Superior temporal gyrus (tissue), 1 donor: ENCODE measurements at regions not wholly inside any gene's neighbourhood (a gene's known extent, or its start where the extent isn't known, plus 50 kb on each side); places are given as distances from the start of the nearest gene placed in this dataset.
A peak's percentile ranks its signal among the peaks of the same experiment; 100 is the strongest.

Experiments
- DNase-seq: peaks from one replicate; pipeline ENCODE4 v3.0.0-alpha.2; 2016; ENCODE audit errors: extremely low spot score

DNA sequence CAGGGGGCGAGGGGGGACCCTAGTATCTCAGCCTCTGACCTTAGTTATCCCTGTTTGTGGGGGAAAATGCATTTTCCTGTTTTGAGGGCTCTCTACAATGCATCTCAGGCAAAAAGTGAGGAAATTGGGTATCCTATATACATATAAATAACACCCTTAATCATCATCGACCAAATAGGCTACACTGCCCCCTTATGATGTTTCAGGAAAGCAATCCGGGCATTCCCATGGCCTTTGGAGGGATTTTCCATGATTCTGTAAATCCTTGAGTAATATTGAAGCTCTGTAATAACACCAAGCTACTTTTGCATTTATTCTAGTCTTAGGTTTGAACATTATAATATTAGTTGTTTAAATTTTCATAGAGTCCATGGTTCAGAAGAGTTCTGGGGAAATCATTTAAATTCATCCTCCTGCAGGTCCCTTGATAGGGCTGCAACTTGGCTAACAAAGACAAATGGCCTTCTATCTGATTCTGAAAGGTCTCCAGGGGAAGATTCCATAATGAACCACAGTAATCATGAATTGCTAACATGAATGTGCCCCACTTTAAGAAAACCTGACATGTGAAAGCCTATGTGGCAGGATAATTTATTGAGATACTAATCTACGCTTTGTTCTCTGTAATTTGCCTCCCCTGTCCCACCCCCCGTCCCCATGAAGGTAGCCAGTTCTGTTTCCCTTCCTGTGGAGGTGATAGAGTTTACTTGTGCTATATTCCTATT, 91.5 kb upstream of the SCOC start:
- DNase-seq: no peak

DNA sequence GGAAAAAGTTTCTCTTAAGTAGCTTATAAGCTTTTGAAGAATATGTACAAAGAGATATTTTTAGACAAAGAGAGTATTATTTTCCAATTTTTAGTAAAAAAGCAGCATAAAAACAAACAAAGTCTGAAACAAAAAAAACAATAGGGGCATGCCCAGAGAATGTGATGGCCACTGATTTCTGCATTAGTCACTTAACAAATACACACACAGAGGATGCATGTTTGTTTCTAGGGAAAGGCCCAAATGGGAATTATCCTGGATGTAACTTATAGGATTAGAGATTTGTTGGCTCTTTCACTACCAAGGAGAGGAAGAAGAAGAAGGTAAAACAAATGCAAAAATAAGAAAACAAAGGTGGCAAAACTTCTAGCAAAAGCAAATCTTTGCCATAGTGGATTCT, 95.9 kb upstream of the SCOC start:
- no peak for DNase-seq

DNA sequence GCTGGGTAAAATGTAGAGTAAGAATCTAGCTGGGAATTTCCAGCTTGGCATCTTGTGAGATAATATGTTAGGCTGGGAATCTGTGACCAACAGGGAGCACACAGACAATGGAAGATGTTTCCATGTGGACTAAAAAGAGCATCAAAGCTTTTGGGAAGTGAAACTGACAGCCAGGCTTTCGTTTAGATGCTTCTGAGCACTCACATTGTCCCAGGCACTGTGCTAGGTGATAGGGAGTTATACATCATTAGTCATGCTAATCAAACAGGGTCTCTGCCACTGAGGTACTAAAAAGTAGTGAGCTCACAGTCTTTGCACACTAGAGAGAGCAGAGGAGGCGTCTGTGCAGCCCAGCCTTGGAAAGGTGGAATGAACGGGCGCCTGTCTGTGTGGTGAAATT, 101.9 kb upstream of the SCOC start:
- no peak for DNase-seq

DNA sequence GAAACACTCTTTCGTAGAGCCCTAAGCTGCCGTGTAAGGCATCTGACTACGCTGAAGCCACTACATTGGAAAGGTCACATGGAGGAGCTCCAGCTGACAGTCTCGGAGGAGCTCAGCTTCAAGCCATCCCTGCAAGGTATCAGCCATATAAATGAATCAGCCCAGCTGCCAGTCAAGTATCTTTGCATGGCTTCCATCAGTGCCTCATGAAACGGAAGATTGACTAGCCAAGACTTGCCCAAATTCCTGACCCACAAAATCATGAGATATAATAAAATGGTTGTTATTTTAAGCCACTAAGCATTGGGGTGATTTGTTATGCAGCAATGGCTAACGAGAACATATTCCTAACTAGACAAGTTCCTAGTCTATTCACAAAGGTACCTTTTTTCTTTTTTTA, 104.1 kb upstream of the SCOC start:
- DNase-seq: no peak

DNA sequence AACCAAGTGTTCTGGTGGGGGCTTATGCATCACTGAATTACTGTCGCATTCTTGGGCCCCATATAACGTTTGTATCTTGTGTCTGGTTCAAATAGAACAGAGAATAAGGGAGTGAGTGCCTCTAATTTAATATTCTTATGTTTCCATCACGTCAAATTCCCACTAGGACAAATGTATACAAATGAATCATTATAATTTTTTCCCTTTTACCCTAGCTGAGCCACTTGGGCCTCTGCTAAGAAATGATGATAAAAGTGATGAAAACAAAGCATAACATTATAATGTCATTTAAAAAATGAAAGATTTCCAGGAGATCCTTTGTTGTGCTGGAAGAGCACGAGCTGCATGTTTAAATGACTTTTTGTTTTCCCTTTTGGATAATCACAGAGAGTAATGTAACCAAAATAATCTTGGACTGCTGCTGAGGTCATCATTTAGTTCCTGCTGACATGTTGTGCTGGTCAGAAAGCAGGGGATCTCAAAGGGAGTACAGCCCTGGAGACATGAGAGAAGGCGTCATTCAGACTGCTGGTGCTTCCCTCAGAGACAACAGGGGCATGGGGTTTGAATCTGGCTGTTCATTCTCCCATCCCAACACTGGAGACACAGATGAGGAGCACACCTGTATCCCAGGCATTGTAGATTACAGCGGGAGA, 105.1 kb upstream of the SCOC start:
- no peak for DNase-seq

DNA sequence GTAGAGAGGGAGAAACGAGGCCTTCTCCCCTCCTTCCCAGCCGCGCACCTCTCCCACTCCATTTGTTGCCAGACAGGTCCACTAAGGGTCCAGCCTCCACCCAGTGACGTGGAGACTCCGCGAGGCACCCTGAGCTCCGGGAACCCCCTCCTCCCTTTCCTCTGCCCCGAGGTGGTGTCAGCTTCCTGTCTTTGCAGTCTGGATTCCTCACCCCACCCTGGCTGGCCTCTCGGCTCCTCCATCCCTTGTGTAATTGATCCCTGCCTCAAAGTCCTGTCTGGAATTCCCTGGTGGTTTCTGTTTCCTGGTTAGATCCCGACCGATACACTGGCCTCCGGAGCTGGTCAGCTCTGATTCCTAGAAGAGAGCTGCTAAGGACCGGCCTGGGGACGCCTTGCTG, 105.9 kb upstream of the SCOC start:
- no peak for DNase-seq

DNA sequence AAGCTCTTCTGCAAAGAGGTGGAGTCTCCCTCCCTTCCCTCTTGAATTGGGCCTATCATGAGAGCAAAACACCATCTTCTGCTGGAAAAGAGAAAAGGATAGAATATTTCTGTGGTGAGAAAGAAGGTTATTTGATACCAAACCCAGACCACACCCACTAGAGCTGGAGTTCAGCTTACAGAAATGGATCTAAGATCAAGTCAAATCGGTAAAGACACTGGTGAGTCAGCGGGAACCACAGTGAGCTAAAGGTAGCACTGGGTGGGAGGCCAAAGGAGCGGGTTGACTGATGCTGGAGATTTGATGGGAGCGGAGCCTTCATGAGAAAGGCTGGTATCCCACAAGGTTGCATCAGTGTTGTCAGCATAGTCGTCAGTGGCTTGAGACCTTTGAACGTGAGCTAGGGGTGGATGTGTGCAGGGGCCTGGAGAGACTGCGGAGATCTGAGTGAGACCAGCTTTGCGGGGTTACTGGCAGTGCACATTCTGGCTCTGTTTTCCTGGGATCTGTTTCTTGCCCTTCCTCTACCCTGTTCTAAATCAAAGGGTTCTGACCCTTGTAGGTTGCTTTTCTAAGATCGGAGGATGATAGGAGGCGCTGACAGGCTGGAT, 106.4 kb upstream of the SCOC start:
- no peak for DNase-seq

DNA sequence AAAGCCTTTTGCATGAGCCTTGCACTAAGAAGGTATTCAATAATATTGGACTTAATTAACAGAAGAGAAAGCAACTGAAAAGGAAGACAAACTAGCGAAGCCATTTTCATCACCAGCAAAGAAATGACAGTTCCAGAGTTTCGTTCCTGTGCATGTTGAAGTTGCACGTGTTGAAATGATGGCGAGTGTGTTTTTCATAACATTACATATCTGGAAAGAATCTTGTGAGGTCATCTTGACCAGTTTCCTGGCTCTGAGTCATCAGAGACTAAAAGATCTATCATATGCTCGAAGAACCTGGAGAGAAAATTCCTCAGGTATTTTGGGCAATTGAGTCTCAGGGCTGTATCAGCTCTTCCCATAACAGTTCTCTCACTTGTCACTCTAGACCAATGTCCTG, 106.2 kb upstream of the MAML3 start:
- DNase-seq: no peak

DNA sequence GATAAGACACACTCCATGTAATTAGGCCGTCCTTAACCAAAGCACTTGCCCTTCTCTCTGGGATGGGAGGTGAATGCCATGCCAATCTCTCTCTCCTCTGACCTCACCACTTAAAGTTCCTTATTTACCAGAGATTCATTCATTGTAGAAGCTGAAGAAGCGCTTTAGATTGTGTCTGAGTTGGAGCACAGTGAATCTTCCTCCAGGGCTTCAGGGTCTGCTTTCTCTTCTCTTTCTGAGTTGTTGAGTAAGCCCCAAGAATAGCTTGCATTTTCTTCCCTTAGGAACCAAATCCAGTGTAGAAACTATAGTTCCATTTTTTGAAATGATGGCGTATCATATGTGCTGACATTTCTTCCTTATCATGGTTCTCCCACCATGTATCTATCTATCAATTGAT, 104.5 kb upstream of the MAML3 start:
- DNase-seq: no peak

DNA sequence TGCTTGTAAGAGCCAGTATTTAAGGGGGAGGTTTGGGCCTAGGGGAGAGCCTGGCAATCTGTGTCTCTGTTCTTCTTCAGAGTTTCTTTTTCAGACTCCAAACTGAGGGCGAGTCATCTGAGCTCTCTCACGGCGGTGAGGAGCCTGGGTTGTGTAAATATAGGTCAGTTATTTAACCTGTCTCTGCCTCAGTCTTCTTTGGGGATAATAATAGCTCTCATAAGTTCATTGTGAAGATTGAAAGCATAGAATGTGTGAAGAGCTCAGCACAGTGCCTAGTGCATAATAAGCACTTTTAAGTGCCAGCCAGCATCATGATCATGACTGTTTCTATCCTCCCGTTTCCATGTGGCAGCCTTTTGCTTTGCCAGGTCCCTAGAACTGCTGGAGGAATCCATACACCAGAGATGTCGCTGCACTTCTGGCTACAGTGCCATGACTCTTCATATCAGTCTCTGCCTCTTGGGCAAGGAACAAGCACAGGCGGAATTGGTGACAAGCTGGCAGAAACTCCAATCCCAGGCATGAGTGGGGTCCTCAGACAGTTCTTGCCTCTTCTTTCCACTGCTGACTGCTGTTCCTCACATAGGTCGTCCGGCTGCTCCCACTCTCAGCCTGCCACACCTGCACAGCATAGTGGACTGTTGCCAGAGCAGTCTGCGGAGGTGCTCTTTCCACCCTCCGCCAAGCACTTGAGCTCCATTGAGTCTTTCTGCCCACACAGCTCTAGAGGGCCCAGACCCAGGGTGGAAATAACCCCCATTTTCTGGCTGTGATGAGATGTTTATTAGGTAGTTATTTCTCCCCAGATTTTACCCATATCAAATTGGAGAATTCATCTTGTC, 103.7 kb upstream of the MAML3 start:
- DNase-seq: peak; percentile 64

DNA sequence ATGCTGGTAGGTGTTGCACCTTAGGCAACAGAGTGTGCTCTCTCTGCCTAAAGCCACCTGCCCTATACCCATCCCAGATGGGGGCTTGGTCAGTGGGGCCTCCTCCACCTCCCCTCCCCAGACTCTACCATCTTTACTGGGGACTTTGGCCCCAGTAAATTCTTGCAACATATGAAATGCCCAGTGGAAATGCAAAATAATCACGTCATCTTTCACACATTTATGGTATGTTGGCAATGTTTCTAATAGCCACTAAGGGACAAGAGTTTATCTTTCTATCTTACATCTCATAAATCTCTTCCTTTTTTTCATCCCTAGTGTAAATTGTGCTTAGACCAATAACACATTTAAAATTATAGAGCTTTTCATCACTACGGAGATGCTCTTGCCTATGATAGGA, 103.0 kb upstream of the MAML3 start:
- no peak for DNase-seq

DNA sequence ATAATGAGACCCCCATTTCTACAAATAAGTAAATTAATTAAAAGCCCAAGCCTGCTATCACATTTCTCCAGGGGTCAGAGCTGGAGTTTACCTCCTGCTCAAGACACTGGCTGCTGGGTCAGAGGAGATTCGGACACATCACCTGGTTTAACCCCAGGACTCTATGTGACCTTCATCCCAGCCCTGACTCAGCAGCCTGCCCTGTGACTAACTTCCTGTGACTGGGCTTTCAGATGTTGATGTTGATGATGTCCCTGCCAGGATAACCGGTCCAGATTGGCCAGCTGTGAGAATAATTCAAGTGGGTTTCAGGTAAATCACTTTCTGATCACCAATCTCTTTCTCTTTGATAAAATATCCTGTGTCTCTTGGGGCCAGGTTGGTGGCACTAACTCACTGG, 102.4 kb upstream of the MAML3 start:
- no peak for DNase-seq

DNA sequence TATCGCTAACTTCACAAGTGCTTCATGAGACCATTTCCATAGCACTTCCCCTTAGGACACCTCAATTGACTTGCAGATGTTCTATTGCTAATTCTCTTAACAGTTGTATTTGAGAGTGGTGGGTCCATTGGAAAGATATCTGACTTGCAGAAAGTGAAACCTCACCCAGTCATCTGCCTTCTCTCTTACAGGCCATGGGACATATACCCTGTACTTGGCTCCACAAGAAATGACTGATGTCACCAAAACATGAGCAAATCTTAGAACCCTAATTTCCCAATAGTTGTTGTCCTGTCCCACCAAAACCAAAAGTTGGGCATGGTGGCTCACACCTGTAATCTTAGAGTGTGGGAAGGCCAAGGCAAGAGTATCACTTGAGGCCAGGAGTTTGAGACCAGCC, 101.9 kb upstream of the MAML3 start:
- no peak for DNase-seq

DNA sequence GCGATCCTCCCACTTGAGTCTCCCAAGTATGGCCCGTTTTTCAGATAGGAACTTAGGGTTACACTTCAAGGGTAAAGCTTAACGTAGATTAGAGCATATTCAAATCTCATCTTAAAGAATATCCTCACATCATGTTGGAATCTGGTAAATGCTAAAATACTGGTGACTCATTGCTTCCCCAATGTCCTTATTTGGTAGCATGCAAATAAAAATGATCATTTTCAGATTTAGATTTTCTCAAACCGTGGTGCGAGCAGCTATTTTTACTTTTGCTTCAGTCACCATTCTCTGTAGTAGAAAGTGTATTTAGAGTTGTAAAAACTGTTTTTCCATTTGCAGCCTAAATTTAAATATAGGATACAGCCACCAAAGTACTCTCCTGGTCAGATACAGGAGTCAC, 101.5 kb upstream of the MAML3 start:
- DNase-seq: peak; percentile 70

DNA sequence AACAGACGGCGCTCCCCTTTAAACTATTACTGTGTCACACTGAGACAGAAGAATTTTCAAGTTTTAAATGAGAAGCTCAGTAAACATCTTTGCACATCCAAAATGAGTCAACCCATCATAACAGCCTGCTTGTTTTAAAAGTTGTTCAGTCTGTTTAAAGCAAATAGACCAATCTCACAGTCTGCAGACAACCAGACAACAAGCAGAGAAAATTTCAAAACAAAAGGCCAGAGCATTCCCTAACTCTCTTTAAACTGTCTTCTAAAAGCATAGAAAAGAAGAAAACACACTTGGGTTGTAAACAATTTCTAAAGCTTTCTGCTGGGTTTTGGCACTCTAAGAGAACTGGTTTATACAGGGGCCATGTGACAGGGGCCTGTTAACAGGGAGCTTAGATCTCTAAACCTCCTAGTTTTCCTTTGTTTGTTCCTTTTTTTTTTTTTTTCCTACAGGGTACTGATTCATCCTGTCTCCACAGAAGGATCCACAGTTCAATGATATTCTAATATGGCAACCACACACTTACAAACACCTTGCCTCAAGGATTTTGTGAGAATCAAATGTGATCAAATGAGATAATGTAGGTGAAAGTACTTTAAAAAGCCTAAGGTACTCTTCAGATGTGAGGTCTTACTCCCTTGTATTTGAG, 100.8 kb upstream of the MAML3 start:
- DNase-seq: peak; percentile 66

DNA sequence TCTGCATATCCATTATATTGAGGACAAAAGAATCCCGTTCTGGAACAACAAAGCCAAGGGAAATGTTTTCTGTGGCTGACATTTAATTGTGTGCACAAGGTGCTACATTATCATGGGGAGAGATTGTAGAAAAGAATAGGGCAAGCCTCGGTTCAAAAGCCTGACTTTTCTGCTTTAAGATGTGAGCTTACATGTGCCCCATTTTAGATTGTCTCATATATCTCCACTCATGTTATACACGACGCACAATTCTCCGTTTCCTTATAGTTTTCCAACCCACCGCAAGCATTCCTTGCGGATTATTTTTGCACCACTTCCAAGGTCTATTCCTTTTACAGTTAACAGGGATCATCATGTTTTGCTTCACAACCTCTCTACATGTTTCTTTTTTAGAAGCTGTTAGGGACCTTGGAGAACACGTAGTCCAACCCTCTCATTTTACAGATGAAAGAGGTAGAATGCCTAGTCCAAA, 99.6 kb upstream of the MAML3 start:
- DNase-seq: peak; percentile 91

DNA sequence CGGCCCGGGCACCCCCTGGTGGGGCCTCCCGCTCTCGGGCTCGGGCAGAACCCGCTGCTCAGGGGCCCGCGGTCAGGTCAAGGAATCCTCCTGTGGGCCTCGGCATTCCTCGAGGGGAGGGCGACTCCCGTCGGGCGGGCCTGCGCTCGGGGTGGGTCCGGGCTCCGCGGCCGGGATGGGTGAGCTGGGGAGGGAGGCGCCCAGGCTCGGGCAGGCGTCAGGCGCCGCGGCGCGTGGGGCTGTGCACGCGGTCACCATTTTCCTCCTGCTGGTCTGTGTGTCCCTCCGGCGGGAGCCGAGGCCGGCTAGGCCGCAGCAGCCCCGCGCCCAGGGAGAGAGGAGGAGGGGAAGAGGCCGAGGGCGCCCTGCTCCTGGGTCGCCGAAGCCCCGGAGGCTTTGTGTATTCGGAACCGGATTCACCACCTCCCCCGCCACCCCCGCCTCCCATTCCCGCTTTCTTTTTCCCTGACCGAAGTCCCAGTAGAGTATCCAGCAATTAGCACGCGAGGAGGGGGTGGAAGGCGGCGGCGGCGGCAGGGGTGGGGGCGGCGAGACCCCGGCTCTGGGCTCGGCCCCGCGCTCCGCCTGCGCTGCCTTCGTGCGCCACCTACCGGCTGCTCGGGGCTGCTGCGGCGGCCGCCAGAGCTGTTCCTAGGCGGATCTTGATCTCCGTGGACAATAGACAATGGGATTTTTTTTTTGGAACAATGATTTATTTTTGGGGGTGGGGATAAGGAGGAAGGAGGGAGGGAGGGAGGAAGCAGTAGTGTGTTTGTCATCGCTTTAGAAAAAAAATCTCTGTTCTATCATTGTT, 99.0 kb upstream of the MAML3 start:
- DNase-seq: peak; percentile 47

DNA sequence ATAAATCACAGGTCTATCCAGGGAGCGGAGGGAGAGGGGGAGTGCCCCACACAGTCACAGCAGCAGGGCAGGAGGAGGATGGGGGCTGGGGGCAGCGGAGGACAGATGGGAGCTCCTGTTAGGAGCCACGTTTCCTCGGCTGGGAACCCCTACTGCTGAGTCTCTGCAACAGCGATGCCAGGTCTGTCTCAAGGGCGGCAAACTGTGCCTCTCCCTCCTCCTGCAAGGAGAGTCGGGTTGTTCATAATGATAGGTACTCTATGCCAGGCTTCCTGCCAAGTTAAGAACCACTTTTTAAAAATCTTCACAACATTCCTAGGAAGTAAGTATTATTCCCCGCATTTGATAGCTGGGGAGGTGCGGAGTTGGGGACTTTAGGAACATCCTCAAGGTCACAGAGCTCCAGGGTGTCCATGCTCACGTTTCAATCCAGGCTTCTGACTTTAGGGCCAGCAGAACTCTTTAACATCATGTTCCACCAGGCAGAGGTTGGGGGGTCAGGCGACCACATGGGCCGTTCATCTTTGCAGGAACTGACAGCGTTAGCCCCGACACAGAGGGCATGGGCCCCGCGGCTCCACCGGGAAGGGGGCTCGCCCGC, 98.3 kb upstream of the MAML3 start:
- DNase-seq: peak; percentile 54

DNA sequence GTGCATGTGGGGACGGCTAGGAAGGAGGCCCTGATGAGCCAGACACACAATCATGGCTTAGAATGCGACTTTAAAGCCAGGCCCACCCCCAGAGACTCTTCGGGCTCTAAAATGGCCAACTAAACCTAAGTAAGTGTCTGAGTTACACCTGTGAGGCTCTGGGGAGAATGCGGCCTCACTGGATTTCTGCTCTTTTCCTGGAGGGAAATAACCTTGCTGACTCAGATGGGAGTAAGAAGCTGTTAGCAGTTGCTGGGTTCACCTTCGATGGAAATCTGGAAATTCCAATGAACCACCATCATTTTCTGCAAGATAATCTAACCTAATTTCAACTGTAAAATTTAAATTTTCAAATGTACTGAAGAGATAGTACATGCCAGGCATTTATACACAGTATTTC, 97.6 kb upstream of the MAML3 start:
- DNase-seq: no peak

DNA sequence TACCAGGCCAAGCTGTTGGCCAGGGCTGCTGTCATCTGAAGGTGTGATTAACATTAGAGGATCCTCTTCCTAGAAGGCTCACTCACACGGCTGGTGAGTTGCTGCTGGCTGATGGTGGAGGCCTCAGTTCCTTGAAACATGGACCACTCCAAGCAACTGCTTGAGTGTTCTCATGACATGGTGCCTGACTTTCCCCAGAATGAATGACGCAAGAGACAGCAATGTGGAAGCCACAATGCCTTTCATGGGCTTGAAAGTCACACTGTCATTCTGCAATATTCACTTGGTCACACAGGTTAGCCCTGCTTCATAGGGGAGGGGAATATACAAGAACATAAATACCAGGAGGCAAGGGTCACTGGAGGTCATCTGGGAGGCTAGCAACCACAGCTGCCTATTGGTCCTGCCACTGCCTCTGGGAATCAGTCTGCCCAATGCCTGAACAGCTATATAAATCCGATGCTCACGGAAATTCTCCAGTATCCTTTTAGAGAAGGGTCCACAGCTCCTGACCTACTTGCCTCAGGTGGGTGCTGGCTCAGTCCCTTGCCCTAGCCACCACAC, 97.1 kb upstream of the MAML3 start:
- no peak for DNase-seq
